OCI-LY1 (cell line): ENCODE measurements at regions not wholly inside any gene's neighbourhood (a gene's known extent, or its start where the extent isn't known, plus 50 kb on each side); places are given as distances from the start of the nearest gene placed in this dataset.

Source experiments
- CTCF ChIP-seq: fragments of 200-600 bp; sonication (generic), shearing (Covaris generic); IDR thresholded peaks from 2 replicates; pipeline ENCODE4 v1.5.1; 2017; ENCODE audit warnings: mild to moderate bottlenecking, antibody characterized with exemption, low read length, moderate library complexity, mixed read lengths
- EZH2 ChIP-seq: fragments of 200-600 bp; sonication (generic), shearing (Covaris generic); IDR thresholded peaks from 2 replicates; pipeline ENCODE4 v1.8.0; 2017; ENCODE audit warnings: borderline replicate concordance, mixed run types, mild to moderate bottlenecking, antibody characterized with exemption, low read length, moderate library complexity, mixed read lengths

GRCh38 chr20:19047040-19047950 lies 165.1 kb upstream of the SLC24A3 start:
- TF ChIP-seq CTCF (no peak), EZH2 (no peak)
